SH-SY5Y (cell line): ENCODE measurements at regions not wholly inside any gene's neighbourhood (a gene's known extent, or its start where the extent isn't known, plus 50 kb on each side); places are given as distances from the start of the nearest gene placed in this dataset.

ENCODE experiments used
- GATA2 ChIP-seq: IDR thresholded peaks from 2 replicates; pipeline ENCODE4 v1.6.1; 2011; ENCODE audit warnings: mild to moderate bottlenecking, low read depth, low read length
- GATA3 ChIP-seq: IDR thresholded peaks from 2 replicates; pipeline ENCODE4 v1.6.1; 2011; ENCODE audit warnings: low read depth, mild to moderate bottlenecking, low read length, moderate library complexity

GRCh38 chr5:116651653-116652052 is 77.0 kb upstream of the SEMA6A start:
- TF ChIP-seq GATA2 (no peak), GATA3 (no peak)

- TF ChIP-seq GATA2 (no peak), GATA3 (no peak)
Measured at GRCh38 chr5:116650964-116651363, 76.3 kb upstream of the SEMA6A start.

DNA sequence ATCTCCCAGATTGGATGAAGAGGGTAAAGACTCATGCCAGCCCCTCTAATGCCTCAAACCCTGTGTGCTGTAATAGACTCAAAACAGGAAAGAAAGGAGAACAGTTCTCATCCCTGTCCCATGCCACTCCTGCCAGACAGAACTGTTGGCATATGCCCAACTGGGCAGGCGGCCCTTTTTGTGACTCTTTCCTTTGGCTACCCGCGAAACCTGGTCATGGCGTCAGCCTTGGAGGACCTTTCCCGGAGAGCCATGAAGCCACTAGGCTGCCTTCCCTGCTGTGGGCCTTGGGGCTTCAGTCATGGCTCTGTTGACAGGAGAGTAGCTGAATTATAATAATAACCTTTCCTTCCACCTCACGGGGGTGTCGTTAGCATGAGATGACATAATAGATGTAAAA is 75.9 kb upstream of the SEMA6A start:
- no peak for TF ChIP-seq GATA2

DNA sequence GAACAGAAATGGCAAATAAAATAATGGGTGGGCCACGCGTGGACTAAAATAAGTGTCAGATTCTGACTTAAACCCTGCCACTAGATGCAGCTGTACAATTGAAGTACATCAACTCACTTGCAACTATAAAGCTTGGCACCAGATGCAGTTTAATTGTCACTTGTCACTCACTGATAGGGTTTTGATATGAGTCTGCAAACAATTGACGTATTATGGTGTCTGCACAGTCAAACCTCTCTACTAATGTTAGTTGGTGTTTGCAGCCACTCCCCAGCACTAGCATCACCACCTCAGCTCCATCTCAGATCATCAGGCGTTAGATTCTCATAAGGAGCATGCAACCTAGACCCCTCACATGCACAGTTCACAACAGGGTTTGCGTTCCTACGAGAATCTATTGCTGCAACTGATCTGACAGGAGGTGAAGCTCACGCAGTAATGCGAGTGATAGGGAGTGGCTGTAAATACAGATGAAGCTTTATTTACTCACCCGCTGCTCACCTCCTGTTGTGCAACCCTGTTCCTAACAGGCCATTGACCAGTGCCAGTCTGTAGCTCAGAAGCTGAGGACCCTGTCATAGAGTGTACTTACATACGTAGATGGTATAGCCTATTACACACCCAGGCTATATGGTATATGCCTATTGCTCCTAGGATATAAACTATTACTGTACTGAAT is 72.1 kb upstream of the SEMA6A start:
- TF ChIP-seq GATA2, result no peak
- TF ChIP-seq GATA3, result no peak

GRCh38 chr5:116645627-116646026 is 71.0 kb upstream of the SEMA6A start:
- TF ChIP-seq GATA2 (no peak), GATA3 (no peak)

GRCh38 chr5:116640236-116640635 is 65.6 kb upstream of the SEMA6A start:
- TF ChIP-seq GATA2 (no peak), GATA3 (no peak)

DNA sequence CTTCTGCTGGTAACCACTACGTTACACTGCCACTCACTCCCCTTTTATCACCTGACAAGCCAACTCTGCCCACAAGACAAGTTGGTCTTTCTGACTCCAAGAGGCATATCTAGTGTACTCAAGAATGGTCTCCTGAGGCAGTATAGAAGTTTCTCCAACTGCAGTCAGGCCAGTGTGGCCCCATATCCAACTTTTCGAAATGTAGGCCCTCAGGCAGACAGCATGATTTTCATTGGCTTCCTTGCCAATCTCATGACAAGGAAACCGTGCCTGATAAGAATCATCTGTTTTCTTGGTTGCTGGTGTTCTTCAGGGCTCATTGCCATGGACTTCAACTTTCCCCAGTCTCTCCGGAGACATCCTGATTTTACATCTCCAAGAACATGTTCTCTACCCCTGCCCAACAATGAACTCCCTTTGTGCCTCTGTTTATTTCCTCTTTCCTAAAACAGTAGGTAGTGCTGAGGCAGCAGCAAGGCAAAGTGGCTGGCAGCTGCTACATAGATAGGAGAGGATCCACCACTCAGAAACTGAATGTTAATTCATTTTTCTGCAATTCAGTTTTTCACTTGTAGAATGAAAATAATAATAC is 62.6 kb upstream of the SEMA6A start:
- TF ChIP-seq GATA2 (no peak), GATA3 (no peak)

DNA sequence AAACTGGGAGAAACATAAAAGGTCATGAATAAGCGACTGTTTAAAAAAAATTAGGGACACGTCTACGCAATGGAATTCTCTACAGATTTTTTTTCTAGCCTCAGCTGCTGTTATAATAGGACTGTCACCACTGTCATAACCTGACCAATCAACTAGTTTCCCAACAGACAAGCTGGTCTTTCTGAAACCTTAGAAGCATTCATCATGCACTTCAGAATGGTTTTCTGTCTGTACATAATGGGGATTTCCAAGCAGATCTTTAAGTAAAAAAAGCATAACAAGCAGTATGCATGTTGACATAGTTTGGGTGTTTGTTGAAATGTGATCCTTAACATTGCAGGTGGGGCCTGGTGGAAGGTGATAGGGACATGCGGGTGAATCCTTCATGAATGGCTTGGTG is 58.3 kb upstream of the SEMA6A start:
- TF ChIP-seq GATA2, result no peak
- TF ChIP-seq GATA3, result no peak

DNA sequence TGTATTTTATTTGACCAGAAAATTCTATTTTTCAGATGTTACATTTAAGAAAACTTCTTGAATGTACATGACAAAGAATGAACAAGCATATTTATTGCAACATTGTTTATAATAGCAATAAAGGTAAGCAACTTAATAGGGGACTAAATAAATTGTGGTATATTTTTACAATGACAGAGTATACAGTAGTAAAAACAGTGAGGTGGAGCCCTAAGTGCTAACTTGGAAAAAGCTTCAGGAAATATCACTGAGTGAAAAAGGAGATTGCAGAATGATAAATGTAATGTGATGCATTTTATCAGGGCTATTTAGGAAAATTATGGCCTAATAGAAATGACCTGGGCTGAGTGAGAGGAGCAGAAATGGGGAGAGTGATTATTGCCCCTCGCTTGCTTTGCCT is 56.5 kb upstream of the SEMA6A start:
- TF ChIP-seq GATA3, result no peak
- no peak for TF ChIP-seq GATA2

GRCh38 chr5:116629168-116629567 is 54.5 kb upstream of the SEMA6A start:
- TF ChIP-seq GATA2 (no peak), GATA3 (no peak)

- TF ChIP-seq GATA2 (no peak), GATA3 (no peak)
Measured at GRCh38 chr5:116626945-116627679, 52.5 kb upstream of the SEMA6A start.

- TF ChIP-seq GATA3, result no peak
- no peak for TF ChIP-seq GATA2
Measured at GRCh38 chr5:116626272-116626723, 51.7 kb upstream of the SEMA6A start.
